ENCODE measurements at regions not wholly inside any gene's neighbourhood (a gene's known extent, or its start where the extent isn't known, plus 50 kb on each side); places are given as distances from the start of the nearest gene placed in this dataset.

DNA sequence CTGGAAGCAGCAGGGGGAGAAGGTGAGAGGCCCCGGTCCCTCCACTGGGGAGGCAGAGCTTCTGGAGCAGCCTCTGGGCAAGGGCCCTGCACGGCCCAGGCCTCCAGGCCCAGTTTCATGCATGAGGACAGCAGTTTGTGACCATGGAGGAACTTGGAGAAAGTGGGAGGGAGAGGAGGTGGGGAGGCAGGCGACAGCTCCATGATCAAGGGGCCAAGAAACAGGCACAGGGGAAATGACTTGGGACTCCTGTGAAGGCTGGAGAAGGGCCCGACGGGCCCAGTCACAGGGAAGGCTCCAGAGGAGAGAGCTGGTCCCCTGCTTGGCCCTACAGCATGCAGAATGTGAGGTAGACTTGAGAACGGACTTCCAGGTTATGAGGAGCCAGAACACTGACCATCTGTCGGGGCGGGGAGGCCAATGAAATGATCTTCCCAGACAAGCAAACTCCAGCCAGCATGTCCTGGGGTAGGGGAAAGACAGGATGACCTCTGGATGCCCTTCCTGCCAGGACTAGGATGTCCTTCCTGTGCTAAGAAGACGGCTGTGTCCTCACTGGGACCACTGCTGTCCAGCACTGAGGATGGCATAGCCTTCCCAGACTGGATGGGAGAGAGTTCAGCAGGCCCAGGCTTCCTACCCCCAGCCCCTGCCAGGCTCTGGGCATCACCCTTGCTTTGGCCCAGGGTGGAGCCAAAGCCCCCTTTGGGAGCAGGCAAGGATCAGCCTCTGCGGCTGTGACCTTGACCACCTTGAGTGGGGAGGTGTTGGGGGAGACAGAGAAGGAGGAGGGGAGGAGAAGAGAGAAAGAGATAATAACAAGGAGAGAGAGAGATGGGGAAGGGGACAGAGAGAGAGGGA, 548.2 kb downstream of the PTPRU start:
- H3K4me2 ChIP-seq (ENCODE audit: low read depth, low read length) = no peak overlapping the region
- DNase-seq (ENCODE audit: low spot score) = no peak
- no peak for TF ChIP-seq PTBP1 (IDR thresholded peaks at IDR 0.05; ENCODE audit: low read depth, low read length, poor library complexity, severe bottlenecking)
- TF ChIP-seq, protein P1, sequence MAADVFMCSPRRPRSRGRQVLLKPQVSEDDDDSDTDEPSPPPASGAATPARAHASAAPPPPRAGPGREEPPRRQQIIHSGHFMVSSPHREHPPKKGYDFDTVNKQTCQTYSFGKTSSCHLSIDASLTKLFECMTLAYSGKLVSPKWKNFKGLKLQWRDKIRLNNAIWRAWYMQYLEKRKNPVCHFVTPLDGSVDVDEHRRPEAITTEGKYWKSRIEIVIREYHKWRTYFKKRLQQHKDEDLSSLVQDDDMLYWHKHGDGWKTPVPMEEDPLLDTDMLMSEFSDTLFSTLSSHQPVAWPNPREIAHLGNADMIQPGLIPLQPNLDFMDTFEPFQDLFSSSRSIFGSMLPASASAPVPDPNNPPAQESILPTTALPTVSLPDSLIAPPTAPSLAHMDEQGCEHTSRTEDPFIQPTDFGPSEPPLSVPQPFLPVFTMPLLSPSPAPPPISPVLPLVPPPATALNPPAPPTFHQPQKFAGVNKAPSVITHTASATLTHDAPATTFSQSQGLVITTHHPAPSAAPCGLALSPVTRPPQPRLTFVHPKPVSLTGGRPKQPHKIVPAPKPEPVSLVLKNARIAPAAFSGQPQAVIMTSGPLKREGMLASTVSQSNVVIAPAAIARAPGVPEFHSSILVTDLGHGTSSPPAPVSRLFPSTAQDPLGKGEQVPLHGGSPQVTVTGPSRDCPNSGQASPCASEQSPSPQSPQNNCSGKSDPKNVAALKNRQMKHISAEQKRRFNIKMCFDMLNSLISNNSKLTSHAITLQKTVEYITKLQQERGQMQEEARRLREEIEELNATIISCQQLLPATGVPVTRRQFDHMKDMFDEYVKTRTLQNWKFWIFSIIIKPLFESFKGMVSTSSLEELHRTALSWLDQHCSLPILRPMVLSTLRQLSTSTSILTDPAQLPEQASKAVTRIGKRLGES (CRISPR knock-in tag; IDR thresholded peaks at IDR 0.05; ENCODE audit: borderline replicate concordance) = no peak
- TF ChIP-seq ZNF780A (CRISPR knock-in tag; IDR thresholded peaks at IDR 0.05) = no peak
- TF ChIP-seq ZNF33A (CRISPR knock-in tag; IDR thresholded peaks at IDR 0.05; ENCODE audit: borderline replicate concordance) = no peak
- TF ChIP-seq XRCC5 (optimal IDR thresholded peaks at IDR 0.05; ENCODE audit: low read length) = no peak
- TF ChIP-seq HOXA7 (CRISPR knock-in tag; IDR thresholded peaks at IDR 0.05) = no peak
- TF ChIP-seq ZNF557 (CRISPR knock-in tag; IDR thresholded peaks at IDR 0.05) = no peak
- TF ChIP-seq ZNF335 (CRISPR knock-in tag; IDR thresholded peaks at IDR 0.05) = no peak
- TF ChIP-seq, protein P2, sequence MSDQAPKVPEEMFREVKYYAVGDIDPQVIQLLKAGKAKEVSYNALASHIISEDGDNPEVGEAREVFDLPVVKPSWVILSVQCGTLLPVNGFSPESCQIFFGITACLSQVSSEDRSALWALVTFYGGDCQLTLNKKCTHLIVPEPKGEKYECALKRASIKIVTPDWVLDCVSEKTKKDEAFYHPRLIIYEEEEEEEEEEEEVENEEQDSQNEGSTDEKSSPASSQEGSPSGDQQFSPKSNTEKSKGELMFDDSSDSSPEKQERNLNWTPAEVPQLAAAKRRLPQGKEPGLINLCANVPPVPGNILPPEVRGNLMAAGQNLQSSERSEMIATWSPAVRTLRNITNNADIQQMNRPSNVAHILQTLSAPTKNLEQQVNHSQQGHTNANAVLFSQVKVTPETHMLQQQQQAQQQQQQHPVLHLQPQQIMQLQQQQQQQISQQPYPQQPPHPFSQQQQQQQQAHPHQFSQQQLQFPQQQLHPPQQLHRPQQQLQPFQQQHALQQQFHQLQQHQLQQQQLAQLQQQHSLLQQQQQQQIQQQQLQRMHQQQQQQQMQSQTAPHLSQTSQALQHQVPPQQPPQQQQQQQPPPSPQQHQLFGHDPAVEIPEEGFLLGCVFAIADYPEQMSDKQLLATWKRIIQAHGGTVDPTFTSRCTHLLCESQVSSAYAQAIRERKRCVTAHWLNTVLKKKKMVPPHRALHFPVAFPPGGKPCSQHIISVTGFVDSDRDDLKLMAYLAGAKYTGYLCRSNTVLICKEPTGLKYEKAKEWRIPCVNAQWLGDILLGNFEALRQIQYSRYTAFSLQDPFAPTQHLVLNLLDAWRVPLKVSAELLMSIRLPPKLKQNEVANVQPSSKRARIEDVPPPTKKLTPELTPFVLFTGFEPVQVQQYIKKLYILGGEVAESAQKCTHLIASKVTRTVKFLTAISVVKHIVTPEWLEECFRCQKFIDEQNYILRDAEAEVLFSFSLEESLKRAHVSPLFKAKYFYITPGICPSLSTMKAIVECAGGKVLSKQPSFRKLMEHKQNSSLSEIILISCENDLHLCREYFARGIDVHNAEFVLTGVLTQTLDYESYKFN (CRISPR knock-in tag; conservative IDR thresholded peaks at IDR 0.05) = no peak
- no peak for TF ChIP-seq ZNF891 (CRISPR knock-in tag; IDR thresholded peaks at IDR 0.05)
- TF ChIP-seq ZNF274 (CRISPR knock-in tag; IDR thresholded peaks at IDR 0.05) = no peak
- no peak for TF ChIP-seq PHF8 (CRISPR knock-in tag; IDR thresholded peaks at IDR 0.05)
- TF ChIP-seq, protein P3, sequence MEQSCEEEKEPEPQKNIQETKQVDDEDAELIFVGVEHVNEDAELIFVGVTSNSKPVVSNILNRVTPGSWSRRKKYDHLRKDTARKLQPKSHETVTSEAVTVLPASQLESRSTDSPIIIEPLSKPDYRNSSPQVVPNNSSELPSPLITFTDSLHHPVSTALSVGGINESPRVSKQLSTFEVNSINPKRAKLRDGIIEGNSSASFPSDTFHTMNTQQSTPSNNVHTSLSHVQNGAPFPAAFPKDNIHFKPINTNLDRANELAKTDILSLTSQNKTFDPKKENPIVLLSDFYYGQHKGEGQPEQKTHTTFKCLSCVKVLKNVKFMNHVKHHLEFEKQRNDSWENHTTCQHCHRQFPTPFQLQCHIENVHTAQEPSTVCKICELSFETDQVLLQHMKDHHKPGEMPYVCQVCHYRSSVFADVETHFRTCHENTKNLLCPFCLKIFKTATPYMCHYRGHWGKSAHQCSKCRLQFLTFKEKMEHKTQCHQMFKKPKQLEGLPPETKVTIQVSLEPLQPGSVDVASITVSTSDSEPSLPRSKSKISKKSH (CRISPR knock-in tag; IDR thresholded peaks at IDR 0.05; ENCODE audit: borderline replicate concordance) = no peak
- no peak for TF ChIP-seq FOXC1 (CRISPR knock-in tag; IDR thresholded peaks at IDR 0.05; ENCODE audit: borderline replicate concordance)
- ChIA-PET POLR2A (no interaction called here), CTCF (ENCODE audit: low intra/inter-chr PET ratio, low total read pairs) (no interaction called here)
- no TSS peak for BruUV-seq (replicated peaks)
- no peak overlapping the region for H3K9ac ChIP-seq (ENCODE audit: insufficient read depth, low read depth, low read length)
- intact Hi-C loops (cut with micrococcal nuclease; ENCODE audit: unreplicated experiment) (no loop called here), in situ Hi-C loops (cut with HindIII; ENCODE audit: extremely low pct_ligation_motif_present, low pct_unique_long_range_greater_than_20kb) (loop anchor here (10.0 kb wide), 1 partner anchor 320 kb away; no protein-coding TSS in a partner anchor)
- no peak overlapping the region for H3K27ac ChIP-seq (ENCODE audit: extremely low read length, insufficient read depth, low read length)
- peaks cover 0 to 7% of the 10 kb centered on the region in 2 experiments; a peak in 1 of 5 replicates for H3K27me3 ChIP-seq (ENCODE audit: control insufficient read depth in 1 of 2, insufficient read depth in 2 of 2, low read length in 2 of 2)
- no peak for ATAC-seq
- no peaks in the 10 kb centered on the region for H3K4me1 ChIP-seq (ENCODE audit: insufficient read depth, low read length)
- 10% methylated on average over 9 of the region's 10 CpGs for WGBS (ENCODE audit: low lambda C conversion rate)
- FAIRE-seq = no peak
- no peak overlapping the region for H2AFZ ChIP-seq (ENCODE audit: low read length)
- H3K79me2 ChIP-seq (ENCODE audit: insufficient read depth, low read length) = no peaks in the 10 kb centered on the region
- no peak overlapping the region for H3K4me3 ChIP-seq (replicated peaks in 1 of 3; ENCODE audit: insufficient read depth in 1 of 3, low read depth in 2 of 3, low read length in 3 of 3)
- no peaks in the 10 kb centered on the region for H3K36me3 ChIP-seq (replicated peaks in 1 of 2; ENCODE audit: control insufficient read depth in 1 of 2, insufficient read depth in 2 of 2, low read length in 2 of 2)
- H4K20me1 ChIP-seq (ENCODE audit: insufficient read depth, low read length) = no peaks in the 10 kb centered on the region
- no peaks in the 10 kb centered on the region for H3K9me3 ChIP-seq (ENCODE audit: low read length)
